ENCODE measurements at regions not wholly inside any gene's neighbourhood (a gene's known extent, or its start where the extent isn't known, plus 50 kb on each side); places are given as distances from the start of the nearest gene placed in this dataset.

GRCh38 chr18:39199231-39199855 is 1633.7 kb upstream of the CELF4 start:
- Histone ChIP-seq H3K36me3 (no peaks in the 10 kb centered on the region), H3K27me3 (no peaks in the 10 kb centered on the region), H3K9me3 (no peaks in the 10 kb centered on the region), H3K4me1 (no peaks in the 10 kb centered on the region), H3K4me3 (no peak overlapping the region), H3K27ac (no peak overlapping the region)
- no peak for DNase-seq
- intact Hi-C loops (cut with DNase I) = no loop called here
- WGBS, 4 donors = 67 to 81% (median 75%) methylated on average over 5 of the region's 5 CpGs
- TF ChIP-seq POLR2A (IDR thresholded peaks at IDR 0.05) (no peak), CTCF (IDR thresholded peaks at IDR 0.05) (no peak)
- no peak for ATAC-seq

DNA sequence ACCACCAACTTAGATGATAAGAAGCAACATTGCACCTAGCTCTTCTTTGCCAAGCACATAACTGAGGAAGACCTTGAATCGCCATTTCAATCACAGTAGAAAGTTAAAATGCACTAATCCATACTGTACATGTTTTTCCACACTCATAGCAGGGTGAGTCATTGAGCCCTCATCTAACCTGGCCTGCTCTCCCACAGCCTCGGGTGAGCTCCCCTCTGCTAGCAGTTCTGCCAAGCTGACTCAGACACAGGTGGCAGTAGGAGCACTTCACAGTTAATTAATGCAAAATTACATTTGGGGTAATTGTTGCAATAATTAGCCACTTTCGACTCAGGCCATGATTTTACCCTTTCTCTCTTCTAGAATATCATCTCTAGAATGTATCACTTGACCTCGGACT is 1632.8 kb upstream of the CELF4 start:
- no peaks in the 10 kb centered on the region for H3K27me3 ChIP-seq
- DNase-seq (no peak), ATAC-seq (no peak)
- no peaks in the 10 kb centered on the region for H3K9me3 ChIP-seq
- intact Hi-C loops (cut with DNase I) = no loop called here
- no peak overlapping the region for H3K4me3 ChIP-seq
- no peaks in the 10 kb centered on the region for H3K4me1 ChIP-seq
- TF ChIP-seq POLR2A (IDR thresholded peaks at IDR 0.05) = no peak
- TF ChIP-seq CTCF (IDR thresholded peaks at IDR 0.05) = no peak
- no peaks in the 10 kb centered on the region for H3K36me3 ChIP-seq
- 75 to 91% (median 82%) methylated on average over 4 of the region's 4 CpGs for WGBS, 4 donors
- no peak overlapping the region for H3K27ac ChIP-seq

DNA sequence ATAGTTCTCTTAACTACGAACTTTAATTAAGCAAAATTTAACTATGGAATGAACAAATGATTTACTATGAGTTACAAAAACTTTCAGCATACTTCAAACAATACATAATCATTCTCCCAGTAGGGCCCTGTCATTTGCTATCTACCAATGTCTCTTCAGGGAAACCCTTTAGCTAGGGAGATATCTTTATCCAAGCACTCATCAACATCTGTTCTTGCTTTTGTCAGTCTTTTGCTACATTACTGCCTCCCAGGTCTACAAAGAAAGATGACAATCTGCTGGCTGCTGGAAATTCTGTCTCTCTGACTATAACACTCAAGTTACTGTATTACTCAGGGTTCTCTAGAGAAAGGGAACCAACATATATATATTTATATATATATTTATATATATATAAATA is 1626.3 kb upstream of the CELF4 start:
- WGBS, 4 donors = 85 to 94% (median 90%) methylated on average over 1 of the region's 1 CpG
- Histone ChIP-seq H3K27me3 (no peaks in the 10 kb centered on the region), H3K27ac (no peak overlapping the region), H3K9me3 (no peaks in the 10 kb centered on the region), H3K4me3 (no peak overlapping the region), H3K4me1 (no peaks in the 10 kb centered on the region), H3K36me3 (no peaks in the 10 kb centered on the region)
- no peak for DNase-seq
- intact Hi-C loops (cut with DNase I) = no loop called here
- ATAC-seq = no peak
- TF ChIP-seq POLR2A (IDR thresholded peaks at IDR 0.05) = no peak
- TF ChIP-seq CTCF (IDR thresholded peaks at IDR 0.05) = no peak

- TF ChIP-seq POLR2A (IDR thresholded peaks at IDR 0.05) (no peak), CTCF (IDR thresholded peaks at IDR 0.05) (no peak)
- 93 to 98% (median 95%) methylated on average over 2 of the region's 2 CpGs for WGBS, 4 donors
- Histone ChIP-seq H3K4me3 (no peak overlapping the region), H3K27me3 (no peaks in the 10 kb centered on the region), H3K27ac (no peak overlapping the region), H3K9me3 (no peaks in the 10 kb centered on the region), H3K4me1 (no peaks in the 10 kb centered on the region), H3K36me3 (no peaks in the 10 kb centered on the region)
- ATAC-seq (no peak), DNase-seq (no peak)
- intact Hi-C loops (cut with DNase I) = no loop called here
Measured at GRCh38 chr18:39191058-39191457, 1625.5 kb upstream of the CELF4 start.
